Peyer's patch (tissue), 4 donors: ENCODE measurements at regions not wholly inside any gene's neighbourhood (a gene's known extent, or its start where the extent isn't known, plus 50 kb on each side); places are given as distances from the start of the nearest gene placed in this dataset.

Source experiments
- DNase-seq, 3 donors: peaks; one replicate each; pipeline ENCODE4 v3.0.0-alpha.2; 2017 to 2019
- H3K27ac ChIP-seq, 4 donors: fragments of 200-600 bp; sonication (generic); one replicate each; pipeline ENCODE4 v1.5.1; 2016 to 2019
- H3K27me3 ChIP-seq, 2 donors: fragments of 200-600 bp; sonication (generic); one replicate each; pipeline ENCODE4 v1.5.1; 2019
- H3K36me3 ChIP-seq, 3 donors: fragments of 200-600 bp; sonication (generic); one replicate each; pipeline ENCODE4 v1.5.1; 2016 to 2019
- H3K4me1 ChIP-seq, 4 donors: fragments of 200-600 bp; sonication (generic); one replicate each; pipeline ENCODE4 v1.5.1; 2016 to 2019
- H3K4me3 ChIP-seq, 4 donors: fragments of 200-600 bp; sonication (generic); 1 replicate in 3 of 4; 2 replicates in 1 of 4; pipeline ENCODE4 v1.5.1; 2016 to 2019; ENCODE audit warnings: mild to moderate bottlenecking in 1 of 4
- H3K9me3 ChIP-seq, 4 donors: fragments of 200-600 bp; sonication (generic); one replicate each; pipeline ENCODE4 v1.5.1; 2016 to 2019; ENCODE audit warnings: mild to moderate bottlenecking in 1 of 4
- CTCF ChIP-seq, 6 experiments: fragments of 450-650 bp in 4 of 6; fragments of 200-600 bp in 2 of 6; sonication (generic) in 1 of 6; IDR thresholded peaks; one replicate each; pipeline ENCODE4 v1.5.1; 2017 to 2019; ENCODE audit warnings: antibody characterized with exemption in 6 of 6, mild to moderate bottlenecking in 3 of 6, moderate library complexity in 1 of 6
- POLR2A ChIP-seq, 2 donors: fragments of 450-650 bp; IDR thresholded peaks; one replicate each; pipeline ENCODE4 v1.5.1; 2017; ENCODE audit warnings: antibody characterized with exemption in 2 of 2, mild to moderate bottlenecking in 2 of 2, moderate library complexity in 2 of 2

GRCh38 chr6:114577109-114577508 is 234.3 kb upstream of the HS3ST5 start:
- no peak overlapping the region for H3K27ac ChIP-seq
- no peaks in the 10 kb centered on the region for H3K9me3 ChIP-seq
- TF ChIP-seq CTCF (IDR thresholded peaks at IDR 0.05) (no peak), POLR2A (IDR thresholded peaks at IDR 0.05) (no peak)
- H3K4me3 ChIP-seq = no peak overlapping the region
- H3K4me1 ChIP-seq = no peaks in the 10 kb centered on the region
- DNase-seq = no peak
- H3K36me3 ChIP-seq = no peaks in the 10 kb centered on the region
- H3K27me3 ChIP-seq = no peaks in the 10 kb centered on the region

- no peaks in the 10 kb centered on the region for H3K4me1 ChIP-seq
- H3K9me3 ChIP-seq = no peaks in the 10 kb centered on the region
- H3K36me3 ChIP-seq = no peaks in the 10 kb centered on the region
- no peaks in the 10 kb centered on the region for H3K27me3 ChIP-seq
- H3K27ac ChIP-seq = no peak overlapping the region
- DNase-seq = no peak
- TF ChIP-seq CTCF (IDR thresholded peaks at IDR 0.05) = no peak
- no peak for TF ChIP-seq POLR2A (IDR thresholded peaks at IDR 0.05)
- no peak overlapping the region for H3K4me3 ChIP-seq
Observed at GRCh38 chr6:114576330-114576729, 233.5 kb upstream of the HS3ST5 start.

- no peak for DNase-seq
- Histone ChIP-seq H3K4me3 (no peak overlapping the region), H3K36me3 (no peaks in the 10 kb centered on the region), H3K4me1 (no peaks in the 10 kb centered on the region), H3K27ac (no peak overlapping the region), H3K9me3 (no peaks in the 10 kb centered on the region), H3K27me3 (no peaks in the 10 kb centered on the region)
- no peak for TF ChIP-seq CTCF (IDR thresholded peaks at IDR 0.05)
- TF ChIP-seq POLR2A (IDR thresholded peaks at IDR 0.05) = no peak
Observed at GRCh38 chr6:114569669-114570068, 226.8 kb upstream of the HS3ST5 start.

GRCh38 chr6:114564302-114564933 is 221.6 kb upstream of the HS3ST5 start:
- no peak for DNase-seq
- no peaks in the 10 kb centered on the region for H3K4me1 ChIP-seq
- TF ChIP-seq POLR2A (IDR thresholded peaks at IDR 0.05) (no peak), CTCF (IDR thresholded peaks at IDR 0.05) (no peak)
- no peaks in the 10 kb centered on the region for H3K27me3 ChIP-seq
- H3K9me3 ChIP-seq = no peaks in the 10 kb centered on the region
- no peak overlapping the region for H3K4me3 ChIP-seq
- no peaks in the 10 kb centered on the region for H3K36me3 ChIP-seq
- no peak overlapping the region for H3K27ac ChIP-seq

- H3K4me3 ChIP-seq = no peak overlapping the region
- H3K4me1 ChIP-seq = no peaks in the 10 kb centered on the region
- DNase-seq = no peak
- no peaks in the 10 kb centered on the region for H3K27me3 ChIP-seq
- no peaks in the 10 kb centered on the region for H3K9me3 ChIP-seq
- TF ChIP-seq POLR2A (IDR thresholded peaks at IDR 0.05) (no peak), CTCF (IDR thresholded peaks at IDR 0.05) (no peak)
- H3K36me3 ChIP-seq = no peaks in the 10 kb centered on the region
- H3K27ac ChIP-seq = no peak overlapping the region
Observed at GRCh38 chr6:114559419-114559818, 216.6 kb upstream of the HS3ST5 start.

GRCh38 chr6:114558153-114558552 is 215.3 kb upstream of the HS3ST5 start:
- H3K36me3 ChIP-seq = no peaks in the 10 kb centered on the region
- TF ChIP-seq CTCF (IDR thresholded peaks at IDR 0.05) (no peak), POLR2A (IDR thresholded peaks at IDR 0.05) (no peak)
- DNase-seq = no peak
- no peak overlapping the region for H3K27ac ChIP-seq
- no peaks in the 10 kb centered on the region for H3K9me3 ChIP-seq
- H3K4me1 ChIP-seq = no peaks in the 10 kb centered on the region
- no peak overlapping the region for H3K4me3 ChIP-seq
- no peaks in the 10 kb centered on the region for H3K27me3 ChIP-seq
